H1 (cell line): ENCODE measurements at regions not wholly inside any gene's neighbourhood (a gene's known extent, or its start where the extent isn't known, plus 50 kb on each side); places are given as distances from the start of the nearest gene placed in this dataset.

Experiments used
- CTCF ChIA-PET: fragments of 300-600 bp; sonication (Branson Sonifier 250); formaldehyde crosslinking; loops from one replicate; lab custom pipeline; 2021; ENCODE audit not compliant: partially characterized antibody; lab: Charles Lee
- POLR2A ChIA-PET: fragments of 300-600 bp; sonication (Branson Sonifier 250); formaldehyde crosslinking; loops from one replicate; lab custom pipeline; 2021; ENCODE audit warnings: inconsistent platforms; ENCODE audit not compliant: partially characterized antibody; lab: Charles Lee
- DNase-seq, 2 experiments: peaks; one replicate each; pipeline versions ENCODE4 v3.0.0 to v3.0.0-alpha.2; 2010 to 2022; ENCODE audit warnings: low spot score in 2 of 2, low read depth in 1 of 2, mixed read lengths in 1 of 2
- FAIRE-seq: peaks from 2 replicates; lab custom pipeline; 2011; peaks lifted over from hg19 to GRCh38; lab: Jason Lieb, UNC
- H2AFZ ChIP-seq: 2 replicates; pipeline ENCODE4 v1.8.1; 2012; ENCODE audit warnings: low read length, inconsistent platforms
- H2AK5ac ChIP-seq: 2 replicates; pipeline ENCODE4 v1.6.1; 2013; ENCODE audit warnings: low read depth, low read length
- H2BK120ac ChIP-seq: replicated peaks from 2 replicates; pipeline ENCODE3; 2013; ENCODE audit warnings: low read depth, low read length, inconsistent platforms
- H2BK12ac ChIP-seq: 2 replicates; pipeline ENCODE4 v1.6.1; 2013; ENCODE audit warnings: low read depth, low read length
- H2BK15ac ChIP-seq: 2 replicates; pipeline ENCODE4 v1.6.1; 2013; ENCODE audit warnings: low read length
- H2BK20ac ChIP-seq: 2 replicates; pipeline ENCODE4 v1.6.1; 2013; ENCODE audit warnings: low read length
- H2BK5ac ChIP-seq: 2 replicates; pipeline ENCODE4 v1.6.1; 2013; ENCODE audit warnings: low read depth, low read length
- H3K14ac ChIP-seq: 2 replicates; pipeline ENCODE4 v1.6.1; 2013; ENCODE audit warnings: inconsistent platforms; ENCODE audit not compliant: insufficient read length
- H3K18ac ChIP-seq: 2 replicates; pipeline ENCODE4 v1.6.1; 2013; ENCODE audit warnings: low read length; ENCODE audit errors: extremely low read depth
- H3K23ac ChIP-seq: 2 replicates; pipeline ENCODE4 v1.6.1; 2013; ENCODE audit warnings: inconsistent platforms; ENCODE audit not compliant: insufficient read length
- H3K23me2 ChIP-seq: 2 replicates; pipeline ENCODE4 v1.6.1; 2013; ENCODE audit warnings: low read depth, low read length
- H3K27ac ChIP-seq: 2 replicates; pipeline ENCODE4 v1.6.1; 2011; ENCODE audit warnings: low read depth, low read length, inconsistent platforms
- H3K27me3 ChIP-seq, 4 experiments: replicated peaks in 1 of 4; 1 replicate in 1 of 4; 2 replicates in 3 of 4; pipeline versions ENCODE4 v1.6.1 to v1.8.1; 2011 to 2013; ENCODE audit warnings: low read length in 3 of 4, mild to moderate bottlenecking in 3 of 4, inconsistent platforms in 2 of 4, mixed read lengths in 2 of 4, moderate library complexity in 1 of 4; ENCODE audit not compliant: control insufficient read depth in 3 of 4, insufficient read depth in 3 of 4; ENCODE audit errors: extremely low read depth in 1 of 4
- H3K36me3 ChIP-seq, 4 experiments: 2 replicates each; pipeline versions ENCODE4 v1.6.1 to v1.8.1; 2011 to 2013; ENCODE audit warnings: mild to moderate bottlenecking in 4 of 4, low read length in 3 of 4, moderate library complexity in 2 of 4, control low read depth in 1 of 4, inconsistent platforms in 1 of 4; ENCODE audit not compliant: insufficient read depth in 4 of 4, control insufficient read depth in 2 of 4
- H3K4ac ChIP-seq: replicated peaks from 2 replicates; pipeline ENCODE3; 2013; ENCODE audit warnings: low read length, low read depth, mixed read lengths, inconsistent platforms; ENCODE audit not compliant: insufficient read length
- H3K4me1 ChIP-seq, 4 experiments: replicated peaks in 1 of 4; 1 replicate in 1 of 4; 2 replicates in 3 of 4; pipeline versions ENCODE4 v1.6.1 to v1.8.1; 2011 to 2013; ENCODE audit warnings: low read length in 3 of 4, inconsistent platforms in 2 of 4, mixed read lengths in 1 of 4; ENCODE audit not compliant: insufficient read depth in 4 of 4, control insufficient read depth in 3 of 4
- H3K4me2 ChIP-seq, 2 experiments: 2 replicates each; pipeline versions ENCODE4 v1.6.1 to v1.8.1; 2011 to 2013; ENCODE audit warnings: low read depth in 2 of 2, low read length in 2 of 2, control low read depth in 1 of 2, inconsistent platforms in 1 of 2, mild to moderate bottlenecking in 1 of 2; ENCODE audit not compliant: insufficient read depth in 1 of 2
- H3K4me3 ChIP-seq, 4 experiments: fragments of 200-600, 300-600 bp in 1 of 4; sonication (generic), shearing (Covaris generic), sonication (Bioruptor Twin) in 1 of 4; 2 replicates each; pipeline versions ENCODE4 v1.5.1 to v1.8.1; 2011 to 2016; ENCODE audit warnings: low read length in 4 of 4, low read depth in 3 of 4, control low read depth in 2 of 4, inconsistent platforms in 2 of 4, mild to moderate bottlenecking in 2 of 4, mixed read lengths in 1 of 4, moderate library complexity in 1 of 4; ENCODE audit not compliant: insufficient read depth in 2 of 4; ENCODE audit errors: extremely low read depth in 1 of 4
- H3K56ac ChIP-seq: replicated peaks from 2 replicates; pipeline ENCODE3; 2013; ENCODE audit warnings: low read depth, mild to moderate bottlenecking, mixed read lengths, low read length, inconsistent platforms; ENCODE audit not compliant: insufficient read length
- H3K79me1 ChIP-seq: 2 replicates; pipeline ENCODE4 v1.6.1; 2013; ENCODE audit warnings: low read depth, low read length, control low read depth
- H3K79me2 ChIP-seq, 2 experiments: 2 replicates each; pipeline versions ENCODE4 v1.6.1 to v1.8.1; 2012 to 2013; ENCODE audit warnings: low read length in 2 of 2, mild to moderate bottlenecking in 2 of 2, inconsistent platforms in 1 of 2; ENCODE audit not compliant: insufficient read depth in 2 of 2, control insufficient read depth in 1 of 2
- H3K9ac ChIP-seq, 4 experiments: replicated peaks in 1 of 4; 1 replicate in 1 of 4; 2 replicates in 3 of 4; pipeline versions ENCODE4 v1.6.1 to v1.8.1; 2011 to 2013; ENCODE audit warnings: low read depth in 3 of 4, low read length in 3 of 4, control low read depth in 2 of 4, mild to moderate bottlenecking in 2 of 4, moderate library complexity in 2 of 4, inconsistent platforms in 1 of 4; ENCODE audit errors: extremely low read depth in 1 of 4
- H3K9me3 ChIP-seq, 2 experiments: 2 replicates each; pipeline versions ENCODE4 v1.6.1 to v1.8.1; 2012 to 2013; ENCODE audit warnings: mild to moderate bottlenecking in 2 of 2, moderate library complexity in 2 of 2, control low read depth in 1 of 2, inconsistent platforms in 1 of 2, low read depth in 1 of 2, low read length in 1 of 2, mixed read lengths in 1 of 2; ENCODE audit not compliant: insufficient read depth in 2 of 2
- H4K20me1 ChIP-seq, 2 experiments: replicated peaks in 1 of 2; 2 replicates each; pipeline versions ENCODE3 to v1.8.1; 2011 to 2013; ENCODE audit warnings: inconsistent platforms in 2 of 2, low read length in 2 of 2, mild to moderate bottlenecking in 1 of 2; ENCODE audit not compliant: insufficient read depth in 2 of 2, control insufficient read depth in 1 of 2
- H4K5ac ChIP-seq: 2 replicates; pipeline ENCODE4 v1.6.1; 2013; ENCODE audit warnings: low read length, low read depth, mixed read lengths, inconsistent platforms; ENCODE audit not compliant: insufficient read length
- H4K8ac ChIP-seq: 2 replicates; pipeline ENCODE4 v1.8.0; 2013; ENCODE audit warnings: mild to moderate bottlenecking, moderate library complexity, low read length, inconsistent platforms; ENCODE audit not compliant: insufficient read depth; ENCODE audit errors: extremely low read depth
- H4K91ac ChIP-seq: replicated peaks from 2 replicates; pipeline ENCODE3; 2013; ENCODE audit warnings: low read length, mixed read lengths, inconsistent platforms; ENCODE audit not compliant: insufficient read length
- CHD1 ChIP-seq: IDR thresholded peaks from 2 replicates; pipeline ENCODE4 v1.6.1; 2012; ENCODE audit warnings: low read depth, low read length, improper control_type of control experiment
- CHD2 ChIP-seq: IDR thresholded peaks from 2 replicates; pipeline ENCODE4 v1.6.1; 2012; ENCODE audit warnings: low read length, improper control_type of control experiment
- CTCF ChIP-seq, 3 experiments: IDR thresholded peaks; 1 replicate in 2 of 3; 2 replicates in 1 of 3; pipeline versions ENCODE4 v1.5.1 to v1.6.1; 2011; ENCODE audit warnings: low read length in 3 of 3, mild to moderate bottlenecking in 3 of 3, inconsistent platforms in 2 of 3, low read depth in 1 of 3, moderate library complexity in 1 of 3; ENCODE audit not compliant: insufficient read depth in 1 of 3; ENCODE audit errors: control extremely low read depth in 1 of 3
- EP300 ChIP-seq, 2 experiments: IDR thresholded peaks; 1 replicate in 1 of 2; 2 replicates in 1 of 2; pipeline ENCODE4 v1.6.1; 2011 to 2012; ENCODE audit warnings: low read depth in 2 of 2, low read length in 2 of 2, mild to moderate bottlenecking in 2 of 2, borderline replicate concordance in 1 of 2, inconsistent platforms in 1 of 2, moderate library complexity in 1 of 2
- EZH2 ChIP-seq: fragments of 200-600 bp; sonication (generic); IDR thresholded peaks from 2 replicates; pipeline ENCODE4 v1.7.1; 2012; ENCODE audit warnings: low read depth, mild to moderate bottlenecking, moderate library complexity, low read length, inconsistent platforms; ENCODE audit not compliant: severe bottlenecking
- KDM4A ChIP-seq: IDR thresholded peaks from one replicate; pipeline ENCODE4 v1.7.1; 2012; ENCODE audit warnings: low read depth, mild to moderate bottlenecking, moderate library complexity, low read length, inconsistent platforms; ENCODE audit not compliant: severe bottlenecking
- KDM5A ChIP-seq: fragments of 200-600 bp; IDR thresholded peaks from 2 replicates; pipeline ENCODE4 v1.7.1; 2012; ENCODE audit warnings: mild to moderate bottlenecking, low read length, inconsistent platforms, mixed read lengths
- MAFK ChIP-seq: IDR thresholded peaks from 2 replicates; pipeline ENCODE4 v1.6.1; 2012; ENCODE audit warnings: low read depth, mild to moderate bottlenecking, improper control_type of control experiment, low read length
- POLR2A ChIP-seq, 2 experiments: IDR thresholded peaks; 1 replicate in 1 of 2; 2 replicates in 1 of 2; pipeline ENCODE4 v1.6.1; 2011; ENCODE audit warnings: low read depth in 2 of 2, low read length in 2 of 2, mild to moderate bottlenecking in 2 of 2; ENCODE audit errors: control extremely low read depth in 1 of 2
- POLR2AphosphoS5 ChIP-seq: IDR thresholded peaks from 2 replicates; pipeline ENCODE4 v1.6.1; 2011; ENCODE audit warnings: low read depth, low read length
- RBBP5 ChIP-seq: IDR thresholded peaks from 2 replicates; pipeline ENCODE4 v1.7.1; 2012; ENCODE audit warnings: low read depth, mild to moderate bottlenecking, inconsistent platforms, low read length, moderate library complexity, borderline replicate concordance
- SIX5 ChIP-seq: IDR thresholded peaks from 2 replicates; pipeline ENCODE4 v1.6.1; 2011; ENCODE audit warnings: mild to moderate bottlenecking, low read depth, low read length
- SP4 ChIP-seq: IDR thresholded peaks from 2 replicates; pipeline ENCODE4 v1.6.1; 2012; ENCODE audit warnings: low read length, inconsistent platforms
- YY1 ChIP-seq: IDR thresholded peaks from 2 replicates; pipeline ENCODE4 v1.6.1; 2011; ENCODE audit warnings: low read depth, mild to moderate bottlenecking, low read length
- WGBS, 2 experiments: shearing (Covaris generic) in 1 of 2; methylation state at CpG; one replicate each; pipeline versions ENCODE4 v1.1.6 to v1.1.7; 2013 to 2015; ENCODE audit warnings: low lambda C conversion rate in 2 of 2, mixed read lengths in 2 of 2, inconsistent platforms in 1 of 2, low coverage in 1 of 2, missing lambda C conversion rate in 1 of 2; ENCODE audit not compliant: insufficient replicate concordance in 2 of 2, insufficient coverage in 1 of 2, insufficient read length in 1 of 2; ENCODE audit errors: extremely low coverage in 1 of 2, missing lambda C conversion rate in 1 of 2; 5-methylcytosine and 5-hydroxymethylcytosine counted together

GRCh38 chr2:191556463-191556862 is 121.5 kb upstream of the NABP1 start:
- Histone ChIP-seq H2AFZ (no peak overlapping the region), H3K56ac (no peak overlapping the region), H3K79me2 (no peaks in the 10 kb centered on the region), H2AK5ac (no peak overlapping the region), H3K27ac (no peak overlapping the region), H3K9ac (no peak overlapping the region), H3K4ac (no peak overlapping the region), H2BK20ac (no peak overlapping the region), H3K14ac (no peak overlapping the region), H3K4me3 (no peak overlapping the region), H4K8ac (no peak overlapping the region), H2BK120ac (no peak overlapping the region), H3K4me2 (no peak overlapping the region), H3K4me1 (no peaks in the 10 kb centered on the region), H3K9me3 (no peaks in the 10 kb centered on the region), H2BK15ac (no peak overlapping the region), H3K18ac (no peak overlapping the region), H3K79me1 (no peaks in the 10 kb centered on the region), H4K91ac (no peak overlapping the region), H3K27me3 (no peaks in the 10 kb centered on the region), H2BK5ac (no peak overlapping the region), H4K5ac (no peak overlapping the region), H3K23me2 (no peaks in the 10 kb centered on the region), H4K20me1 (no peaks in the 10 kb centered on the region), H3K23ac (no peak overlapping the region), H2BK12ac (no peak overlapping the region), H3K36me3 (no peaks in the 10 kb centered on the region)
- 87% methylated on average over 2 of the region's 2 CpGs; no CpG with 5 or more reads in 1 of the 2 experiments for WGBS, 2 experiments
- ChIA-PET POLR2A (no interaction called here), CTCF (interaction anchor here (1.0 to 5.3 kb wide), 4 partner anchors 12 to 256 kb away, joined by 3 to 34 read pairs (median 4); no protein-coding TSS in a partner anchor)
- FAIRE-seq (no peak), DNase-seq (no peak)
- TF ChIP-seq KDM5A (no peak), POLR2AphosphoS5 (no peak), EP300 (IDR thresholded peaks at IDR 0.05; ENCODE audit: borderline replicate concordance in 1 of 2, low read depth in 2 of 2, low read length in 2 of 2) (no peak), SIX5 (no peak), EZH2 (no peak), CHD2 (no peak), KDM4A (no peak), CTCF (IDR thresholded peaks at IDR 0.05; ENCODE audit: control extremely low read depth in 1 of 3, insufficient read depth in 1 of 3, low read depth in 1 of 3, low read length in 3 of 3) (no peak), YY1 (no peak), MAFK (no peak), RBBP5 (no peak), SP4 (no peak), CHD1 (no peak), POLR2A (IDR thresholded peaks at IDR 0.05; ENCODE audit: control extremely low read depth in 1 of 2, low read depth in 2 of 2, low read length in 2 of 2) (no peak)
